ENCODE measurements at regions not wholly inside any gene's neighbourhood (a gene's known extent, or its start where the extent isn't known, plus 50 kb on each side); places are given as distances from the start of the nearest gene placed in this dataset.

- TF ChIP-seq TAF1 (IDR thresholded peaks at IDR 0.05; ENCODE audit: borderline replicate concordance, low read depth, low read length) (no peak), FOXK2 (IDR thresholded peaks at IDR 0.05) (no peak), USF1 (IDR thresholded peaks at IDR 0.05; ENCODE audit: borderline replicate concordance, extremely low read length, insufficient read depth, low read depth, low read length) (no peak), POLR2A (IDR thresholded peaks at IDR 0.05; ENCODE audit: low read depth, low read length) (peak; percentile 19; the same call in 1 of the 2 replicates), ZBED1 (IDR thresholded peaks at IDR 0.05; ENCODE audit: borderline replicate concordance) (peak; percentile 82; the same call in 1 of the 2 replicates), PKNOX1 (IDR thresholded peaks at IDR 0.05) (no peak), ASH2L (IDR thresholded peaks at IDR 0.05; ENCODE audit: borderline replicate concordance, low read depth) (no peak), SPI1 (IDR thresholded peaks at IDR 0.05; ENCODE audit: borderline replicate concordance, insufficient read depth, low read depth, low read length) (no peak), PBX3 (IDR thresholded peaks at IDR 0.05; ENCODE audit: insufficient replicate concordance, low read depth, low read length) (no peak), CBX5 (IDR thresholded peaks at IDR 0.05; ENCODE audit: low read depth) (no peak), GABPA (IDR thresholded peaks at IDR 0.05; ENCODE audit: low read depth) (no peak), ZSCAN29 (IDR thresholded peaks at IDR 0.05) (no peak), PAX5 (IDR thresholded peaks at IDR 0.05; ENCODE audit: borderline replicate concordance, low read depth, low read length) (0 out of 2 replicates have a peak, but pooled peaks have one; percentile 38), JUND (IDR thresholded peaks at IDR 0.05; ENCODE audit: low read depth, low read length) (no peak), SIX5 (IDR thresholded peaks at IDR 0.05; ENCODE audit: low read depth, low read length, severe bottlenecking) (no peak), MTA3 (IDR thresholded peaks at IDR 0.05; ENCODE audit: borderline replicate concordance, low read length) (no peak), ZNF274 (IDR thresholded peaks at IDR 0.05; ENCODE audit: insufficient read depth, insufficient read length) (no peak), EGR1 (IDR thresholded peaks at IDR 0.05; ENCODE audit: borderline replicate concordance in 1 of 2, low read depth in 2 of 2, low read length in 2 of 2) (no peak), ZBTB4 (CRISPR knock-in tag; IDR thresholded peaks at IDR 0.05) (no peak), NFXL1 (IDR thresholded peaks at IDR 0.05; ENCODE audit: borderline replicate concordance) (no peak), ATF7 (IDR thresholded peaks at IDR 0.05; ENCODE audit: low read depth) (no peak), NFYA (IDR thresholded peaks at IDR 0.05; ENCODE audit: borderline replicate concordance, low read depth, low read length) (no peak), SREBF1 (IDR thresholded peaks at IDR 0.05; ENCODE audit: low read length) (no peak), EP300 (IDR thresholded peaks at IDR 0.05; ENCODE audit: borderline replicate concordance in 1 of 2, control insufficient read depth in 1 of 2, low read depth in 2 of 2, low read length in 2 of 2) (peak; percentile 41 to 68; a peak in 3 of 4 replicates)
Measured at GRCh38 chr14:22489957-22490950, 98.8 kb downstream of the DAD1 start (continued).
